Inferior parietal cortex (tissue), 1 donor: ENCODE measurements at regions not wholly inside any gene's neighbourhood (a gene's known extent, or its start where the extent isn't known, plus 50 kb on each side); places are given as distances from the start of the nearest gene placed in this dataset.

Experiments used
- DNase-seq: peaks from one replicate; pipeline ENCODE4 v3.0.0-alpha.2; 2016; ENCODE audit errors: extremely low spot score

DNA sequence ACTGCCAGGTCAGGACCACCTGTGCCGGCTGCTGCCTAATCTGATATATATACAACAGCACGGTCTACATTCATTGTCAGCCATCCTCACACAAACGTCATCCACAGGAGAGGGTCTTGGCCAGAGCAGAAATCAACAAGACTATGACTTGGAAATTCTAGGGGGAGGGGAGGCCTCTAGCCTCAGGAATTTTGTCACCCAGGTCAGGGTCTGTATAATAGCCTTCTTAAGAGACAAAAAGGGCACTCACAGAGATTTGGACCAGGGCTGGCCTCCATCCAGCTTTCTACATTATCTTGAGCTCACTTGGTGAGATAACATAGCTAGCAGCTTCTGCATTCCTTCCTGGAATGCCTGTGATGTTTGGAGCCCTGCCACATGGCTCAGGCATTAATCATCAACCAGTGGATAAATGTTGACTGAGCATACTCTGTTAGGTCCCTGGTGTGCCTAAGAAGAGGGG, 50.4 kb upstream of the CTIF start:
- no peak for DNase-seq

DNA sequence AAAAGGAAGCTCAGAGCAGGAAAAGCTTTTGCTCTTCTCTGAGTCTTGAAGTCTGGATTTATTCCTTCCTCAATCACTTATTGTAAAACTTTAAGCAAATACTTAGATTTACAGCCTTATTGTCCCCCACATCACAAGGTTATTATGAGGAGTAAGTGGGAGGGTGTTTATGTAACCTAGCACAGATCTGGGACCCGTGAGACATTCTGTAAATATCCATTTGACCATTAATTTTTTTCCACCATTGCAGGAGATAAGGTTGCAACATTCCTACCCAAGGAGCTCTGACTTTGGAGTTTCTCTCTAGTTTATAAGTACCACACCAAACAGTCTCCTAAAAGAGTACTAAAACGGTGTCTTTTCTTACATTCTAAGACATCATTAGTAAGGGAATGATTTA, 52.1 kb upstream of the CTIF start:
- no peak for DNase-seq

DNA sequence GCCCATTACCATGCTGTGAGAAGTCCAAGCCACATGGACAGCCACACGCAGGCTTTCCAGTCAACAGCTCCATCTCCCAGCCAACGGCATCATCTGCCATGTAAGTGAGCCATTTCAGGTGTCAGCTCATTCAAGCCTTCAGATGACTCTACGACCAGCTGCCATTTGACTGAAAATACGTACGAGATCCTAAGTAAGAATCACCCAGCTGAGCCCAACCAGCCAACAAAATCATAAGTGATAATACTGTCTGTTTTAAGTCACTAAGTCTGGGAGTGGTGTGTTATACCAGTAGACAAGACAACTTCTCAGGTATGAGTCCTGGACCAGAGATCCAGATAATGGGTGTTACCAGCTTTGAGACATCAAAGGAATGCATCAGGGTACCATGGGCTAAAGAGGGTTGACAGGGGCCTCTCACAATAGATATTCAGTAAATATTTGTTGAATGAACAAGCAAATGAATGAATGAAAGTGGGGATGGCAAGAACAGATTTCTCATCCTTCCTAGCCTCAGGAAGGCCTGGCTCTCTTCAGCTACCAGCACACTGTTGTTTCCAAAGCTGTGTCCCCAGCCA, 52.9 kb upstream of the CTIF start:
- no peak for DNase-seq

DNA sequence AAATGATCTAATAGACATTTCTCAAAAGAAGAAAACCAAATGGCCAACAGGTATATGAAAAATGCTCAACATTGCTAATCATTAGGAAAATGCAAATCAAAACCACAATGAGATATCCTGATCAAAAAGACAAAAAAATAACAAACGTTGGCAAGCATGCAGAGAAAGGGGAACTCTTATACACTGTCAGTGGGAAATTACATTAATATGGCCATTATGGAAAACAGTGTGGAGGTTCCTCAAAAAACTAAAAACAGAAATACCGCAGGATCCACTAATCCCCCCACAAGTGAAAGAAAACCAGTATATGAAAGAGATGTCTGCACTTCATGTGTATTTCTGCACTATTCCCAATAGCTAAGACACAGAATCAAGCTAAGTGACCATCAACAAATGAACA, 57.7 kb upstream of the CTIF start:
- no peak for DNase-seq

DNA sequence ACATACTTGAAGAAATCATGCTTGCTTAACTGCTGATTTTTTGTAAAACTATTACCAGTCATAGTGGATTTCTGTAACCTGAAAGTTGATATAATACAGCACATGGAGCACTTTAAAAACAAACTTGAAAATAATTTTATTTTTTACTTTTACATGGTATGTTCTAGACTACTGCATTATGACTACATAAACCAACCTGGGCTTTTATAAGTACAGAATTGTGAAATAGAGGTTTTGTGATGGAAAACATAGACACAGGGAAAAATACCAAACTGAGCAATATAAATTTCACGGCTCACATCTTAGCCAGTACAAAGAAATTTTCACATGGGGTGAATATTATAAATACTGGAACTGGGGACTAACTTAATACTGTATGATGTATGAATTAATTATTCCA, 59.3 kb upstream of the CTIF start:
- no peak for DNase-seq

DNA sequence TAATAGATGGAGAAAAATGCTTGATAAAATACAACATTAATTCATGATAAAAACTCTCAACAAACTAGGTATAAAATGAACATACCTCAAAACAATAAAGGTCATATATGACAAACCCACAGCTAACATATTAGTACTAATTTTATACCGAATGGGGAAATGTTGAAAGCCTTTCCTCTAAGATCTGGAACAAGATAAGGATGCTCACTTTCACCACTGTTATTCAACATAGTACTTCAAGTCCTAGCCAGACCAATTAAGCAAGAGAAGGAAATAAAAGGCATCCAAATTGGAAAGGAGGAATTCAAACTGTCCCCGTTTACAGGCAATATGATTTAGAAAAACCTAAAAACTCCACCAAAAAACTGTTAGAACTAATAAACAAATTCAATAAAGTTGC, 61.5 kb upstream of the CTIF start:
- no peak for DNase-seq

DNA sequence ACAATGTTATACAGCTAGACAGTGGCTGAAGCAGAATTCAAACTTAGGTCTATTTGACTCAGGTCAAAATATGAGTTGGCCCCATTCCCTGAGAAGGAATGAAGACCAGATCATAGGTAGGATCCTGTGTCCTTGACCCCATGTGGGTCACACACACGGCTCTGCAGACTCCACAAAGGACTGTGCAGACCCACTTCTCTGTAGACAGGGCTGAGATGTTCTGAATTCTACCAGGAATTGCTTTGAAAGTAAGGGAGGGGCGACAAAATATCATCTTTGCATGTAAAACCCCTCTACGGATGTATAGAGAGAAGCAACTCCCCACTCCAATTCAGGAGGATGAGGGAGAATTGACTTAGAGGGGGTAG, 62.3 kb upstream of the CTIF start:
- no peak for DNase-seq

DNA sequence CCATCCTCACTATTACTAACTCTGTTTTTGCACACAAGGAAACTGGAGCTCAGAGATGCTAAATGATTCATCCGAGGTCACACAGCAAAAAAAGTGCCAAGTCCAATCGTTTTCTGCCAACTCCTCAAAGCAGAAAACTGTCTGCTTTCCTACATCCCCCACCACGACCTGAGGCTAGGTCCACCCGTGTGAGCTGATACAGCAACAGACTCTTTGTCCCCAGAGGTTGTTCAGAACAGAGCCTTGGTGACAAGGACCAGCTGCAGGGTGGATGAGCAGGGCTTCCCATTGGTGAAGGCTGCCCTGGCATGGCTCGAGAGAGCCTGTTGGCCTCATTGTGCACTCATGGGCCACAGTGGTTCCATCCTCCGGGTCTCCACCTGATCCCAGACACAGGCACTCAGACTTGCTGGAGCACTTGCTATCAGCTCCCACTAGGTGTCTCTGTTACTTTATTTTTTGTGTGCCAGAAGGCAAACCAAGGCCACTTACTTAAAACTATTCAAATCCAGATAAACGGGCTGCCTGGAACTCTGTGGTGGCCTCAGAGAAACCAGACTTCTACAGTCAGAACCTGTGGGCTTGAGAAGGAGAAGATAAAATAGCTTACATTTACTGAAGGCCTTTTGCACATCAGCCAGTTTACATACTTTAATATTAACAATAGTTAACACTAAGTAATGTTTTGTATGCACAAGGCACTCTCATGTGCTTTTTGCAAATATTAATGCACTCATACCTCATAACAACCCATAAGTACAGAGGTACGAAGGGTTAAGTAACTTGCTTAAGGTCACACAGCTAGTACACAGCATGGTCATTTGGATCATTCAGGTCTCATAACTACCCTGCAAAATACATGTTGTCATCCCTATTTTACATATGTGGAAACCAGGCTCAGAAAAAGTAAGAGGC, 62.9 kb upstream of the CTIF start:
- peak; percentile 88 for DNase-seq

DNA sequence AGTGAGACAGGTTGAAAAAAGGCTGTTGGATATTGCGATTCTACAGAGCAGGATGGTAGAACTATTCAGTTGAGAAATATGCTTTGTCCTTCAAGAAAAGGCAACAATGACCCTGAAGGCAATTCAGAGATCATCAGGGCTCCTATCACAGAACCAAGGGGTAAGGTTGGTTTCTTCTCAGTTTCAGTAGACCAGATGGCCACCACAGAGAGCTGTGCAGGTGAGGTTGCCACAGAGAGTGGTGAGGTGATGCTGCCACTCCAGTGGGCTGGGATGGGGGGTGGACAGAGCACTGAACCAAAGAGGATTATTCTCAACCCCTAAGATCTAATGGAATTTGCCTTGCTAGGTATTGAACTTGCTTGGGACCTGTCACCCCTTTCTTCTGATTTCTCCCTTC, 64.6 kb upstream of the ZBTB7C start:
- no peak for DNase-seq

DNA sequence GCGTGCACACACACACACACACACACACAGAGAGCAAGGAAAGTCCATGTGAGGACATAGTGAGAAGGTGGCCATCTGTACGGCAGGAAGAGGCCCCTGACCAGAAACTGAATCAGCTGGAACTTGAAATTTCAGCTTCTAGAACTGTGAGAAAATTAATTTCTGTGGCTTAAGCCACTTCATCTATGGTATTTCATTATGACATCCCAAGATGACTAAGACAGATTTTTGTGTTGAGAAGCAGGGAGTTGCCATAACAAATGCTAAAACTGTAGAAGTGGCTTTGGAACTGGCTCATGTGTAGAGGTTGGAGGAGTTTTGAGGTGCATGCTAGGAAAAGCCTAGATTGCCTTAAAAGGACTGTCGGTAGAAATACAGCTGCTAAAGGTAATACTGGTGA, 63.4 kb upstream of the ZBTB7C start:
- no peak for DNase-seq

DNA sequence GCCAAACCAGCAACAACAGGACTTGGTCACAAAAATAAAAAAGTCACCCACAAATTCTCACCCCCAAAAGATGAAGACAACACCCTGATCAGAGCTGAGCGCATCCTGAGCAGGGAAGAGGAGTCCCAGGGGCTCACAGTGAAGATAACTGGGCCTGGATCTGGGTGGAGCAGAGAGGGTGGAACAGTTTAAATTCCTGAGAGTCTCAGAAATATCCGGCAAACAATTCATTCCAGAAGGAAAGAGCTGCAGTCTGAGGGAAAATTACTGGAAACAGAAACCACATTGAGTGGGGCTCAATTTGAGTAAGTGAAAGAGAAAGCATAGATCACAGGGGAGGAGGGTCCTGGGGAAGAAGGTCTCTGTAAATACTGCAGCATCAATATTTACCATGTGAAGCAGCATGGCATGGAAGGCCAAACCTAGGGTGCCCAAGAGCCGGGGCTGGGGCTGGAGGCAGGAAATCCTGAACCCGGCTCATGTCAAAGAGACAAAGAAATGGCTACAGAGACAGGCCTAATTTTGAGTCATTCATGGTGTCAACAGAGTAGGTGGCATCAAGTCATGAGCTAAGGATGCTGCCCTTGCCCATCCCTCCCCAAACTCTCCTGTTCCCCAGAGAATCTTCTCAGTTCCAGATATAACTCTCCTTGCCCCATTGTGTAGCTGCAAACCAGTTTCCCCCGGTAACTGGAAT, 61.4 kb upstream of the ZBTB7C start:
- no peak for DNase-seq

DNA sequence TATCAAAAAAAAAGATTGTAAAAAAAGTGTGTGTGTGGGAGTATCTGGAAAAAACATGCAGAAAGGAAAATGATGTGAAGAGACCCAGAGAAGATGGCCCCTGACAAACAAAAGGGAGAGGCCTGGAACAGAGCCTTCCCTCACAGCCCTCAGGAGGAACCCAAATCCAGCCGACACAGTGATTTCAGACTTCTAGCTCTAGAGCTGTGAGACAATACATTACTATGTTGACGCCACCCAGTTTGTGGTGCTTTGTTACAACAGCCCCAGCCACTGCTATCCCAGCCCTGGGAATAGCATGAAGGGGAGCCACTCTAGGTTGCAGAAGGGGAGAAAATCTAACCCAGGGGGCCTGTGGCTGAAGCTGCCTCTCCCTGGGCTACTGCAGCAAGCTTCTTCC, 59.0 kb upstream of the ZBTB7C start:
- no peak for DNase-seq

DNA sequence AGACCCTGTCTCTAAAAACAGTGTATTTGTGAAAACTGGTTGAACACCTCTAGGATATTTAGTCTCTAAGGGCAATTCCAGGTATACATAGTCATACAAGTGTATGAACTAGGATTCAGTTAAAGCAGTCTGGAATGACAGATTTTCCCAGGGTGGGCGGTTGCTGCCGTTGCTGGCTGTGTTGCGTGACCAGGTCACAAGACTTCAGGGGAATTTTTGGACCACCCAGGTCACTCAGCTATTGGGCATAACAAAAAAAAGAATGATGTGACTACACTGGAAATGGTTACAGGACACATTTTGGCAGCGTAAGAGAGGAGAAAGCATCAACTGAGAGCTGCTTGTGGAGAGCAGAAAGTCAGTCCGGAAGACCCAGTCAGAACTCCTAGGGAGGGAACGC, 58.0 kb upstream of the ZBTB7C start:
- DNase-seq: no peak

DNA sequence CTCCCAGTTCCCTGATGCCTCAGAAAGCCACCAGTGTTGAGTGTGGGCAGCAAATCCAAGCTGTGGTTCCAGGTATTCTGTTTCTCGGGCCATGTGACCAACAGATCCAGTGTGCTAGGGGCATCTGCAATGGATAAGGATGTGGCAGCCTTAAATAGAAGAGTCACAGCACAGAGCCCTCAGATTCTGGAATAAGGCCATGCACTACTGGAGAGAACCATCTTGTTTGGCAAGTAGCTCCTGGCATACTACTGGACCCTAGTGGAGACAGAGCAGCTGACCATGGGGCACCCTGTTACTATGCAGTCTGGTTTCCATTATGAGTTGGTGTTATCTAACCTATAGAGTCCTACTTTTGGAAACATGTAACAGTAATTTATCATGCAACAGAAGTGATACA, 53.3 kb upstream of the ZBTB7C start:
- no peak for DNase-seq

DNA sequence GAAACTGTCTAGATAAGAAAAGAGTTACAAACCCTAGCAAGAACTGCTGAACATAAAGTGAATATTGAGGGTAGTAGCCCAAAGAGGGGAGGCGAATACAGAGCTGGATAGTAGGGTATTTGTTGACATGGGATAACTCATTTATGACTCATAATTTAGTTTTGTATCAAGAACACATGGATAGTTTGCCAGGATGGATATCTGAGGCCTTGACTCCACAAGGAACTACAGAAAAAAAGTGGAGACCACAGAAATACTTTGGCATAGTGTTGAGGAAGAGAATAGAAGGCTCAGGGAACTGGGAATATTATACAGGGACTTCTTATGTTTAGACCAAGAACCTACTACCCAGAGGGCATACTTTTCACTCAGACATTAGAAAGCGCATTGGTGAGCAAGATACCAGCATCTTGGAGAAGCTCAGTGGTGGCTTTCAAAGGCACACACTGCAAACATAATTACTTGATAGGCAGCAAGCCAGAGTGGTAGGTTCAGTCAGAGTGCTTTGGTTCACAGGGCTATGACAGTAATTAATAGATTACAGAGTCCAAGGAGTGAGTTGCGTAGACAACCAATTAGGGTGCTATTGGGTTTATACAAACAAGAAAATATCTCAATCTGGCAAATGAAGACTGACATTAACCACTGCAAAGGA, 51.9 kb upstream of the ZBTB7C start:
- no peak for DNase-seq

DNA sequence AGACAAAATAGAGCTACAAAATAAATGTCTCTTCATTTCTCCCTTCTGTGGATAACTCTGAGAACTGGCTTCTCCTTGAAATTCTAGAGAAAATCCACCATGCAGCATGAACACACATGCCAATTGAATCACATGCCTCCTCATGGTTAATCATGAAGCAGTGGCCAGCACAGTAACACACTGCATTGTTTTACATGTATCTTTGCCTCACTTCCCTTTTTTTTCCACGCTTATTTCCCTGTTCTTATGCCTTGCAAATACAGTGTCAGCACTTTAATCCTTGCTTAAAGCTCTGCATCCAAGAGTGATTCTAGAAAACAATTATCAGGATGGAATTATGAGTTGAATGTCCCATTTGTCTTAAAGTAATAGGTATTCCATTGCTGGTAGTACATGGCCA, 50.3 kb upstream of the ZBTB7C start:
- no peak for DNase-seq

DNA sequence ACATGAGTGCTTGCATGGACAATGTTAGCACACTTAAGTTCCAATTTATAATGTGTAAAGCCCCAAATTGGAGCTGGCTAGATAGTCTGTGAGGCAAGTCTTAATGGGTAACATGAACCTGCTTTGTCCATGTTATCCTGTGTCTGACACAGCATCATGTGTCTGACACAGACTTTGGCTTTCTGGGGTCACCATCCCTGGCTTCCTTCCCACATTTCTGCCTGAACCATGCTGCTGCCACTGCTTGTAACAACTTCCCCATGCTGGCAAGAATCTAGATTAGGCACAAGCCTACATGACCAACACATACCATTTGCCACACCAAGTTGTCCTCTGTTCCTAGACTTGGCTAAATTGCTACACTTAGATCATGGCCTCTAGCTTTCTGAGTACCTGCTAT, 49.8 kb upstream of the ZBTB7C start:
- DNase-seq: no peak
